GM18951 (cell line): ENCODE measurements at regions not wholly inside any gene's neighbourhood (a gene's known extent, or its start where the extent isn't known, plus 50 kb on each side); places are given as distances from the start of the nearest gene placed in this dataset.

Source experiments
- POLR2A ChIP-seq: IDR thresholded peaks from 4 replicates; pipeline ENCODE4 v1.6.1; 2011; ENCODE audit warnings: mild to moderate bottlenecking; ENCODE audit not compliant: insufficient read length, insufficient read depth; ENCODE audit errors: extremely low read depth
- in situ Hi-C: fragments of 300-500 bp; cut with MboI; formaldehyde crosslinking; loops from one replicate; pipeline ENCODE4 v1.12.0; 2022; ENCODE audit warnings: low sequenced_read_pairs, mixed read lengths, inconsistent platforms; ENCODE audit not compliant: unreplicated experiment

DNA sequence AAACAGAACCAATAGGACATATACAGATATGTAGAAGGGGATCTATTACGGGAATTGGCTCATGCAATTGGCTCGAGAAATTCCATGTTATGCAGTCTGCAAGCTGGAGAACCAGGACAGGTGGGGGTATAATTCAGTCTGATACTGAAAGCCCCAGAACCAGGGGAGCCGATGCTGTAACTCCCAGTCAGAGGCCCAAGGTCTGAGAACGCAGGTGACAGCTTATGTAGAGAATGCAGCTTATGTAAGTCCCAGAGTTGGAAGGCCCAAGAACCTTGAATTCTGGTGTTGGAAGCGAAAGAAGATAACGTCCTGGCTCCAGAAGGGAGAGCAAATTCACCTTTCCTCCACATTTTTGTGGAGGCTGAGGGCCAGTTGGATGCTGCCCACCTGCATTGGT is 62.7 kb downstream of the CCNL1 start:
- in situ Hi-C loops = loop anchor here (25.0 kb wide), 1 partner anchor 560 kb away; no protein-coding TSS in a partner anchor
- no peak for TF ChIP-seq POLR2A

DNA sequence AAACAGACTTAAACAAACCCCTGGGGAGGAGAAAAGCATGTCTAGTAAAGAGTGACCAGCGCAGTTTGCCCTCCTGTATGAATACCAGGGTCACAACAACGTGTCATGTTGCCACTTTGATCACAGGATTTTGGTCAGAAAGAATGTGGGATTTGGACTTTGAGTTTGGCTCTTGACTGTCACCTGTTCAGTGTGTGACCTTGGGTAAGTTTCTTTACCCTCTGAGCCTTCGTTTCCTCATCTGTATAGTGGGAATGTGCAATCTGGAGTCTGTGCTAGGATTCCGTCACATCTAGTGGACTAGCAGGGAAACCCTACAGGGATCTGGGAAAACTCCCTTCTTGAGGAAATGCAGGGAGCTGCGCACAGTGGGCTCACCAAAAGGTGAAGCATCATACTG is 63.6 kb downstream of the CCNL1 start:
- in situ Hi-C loops = loop anchor here (25.0 kb wide), 1 partner anchor 559 kb away; no protein-coding TSS in a partner anchor
- TF ChIP-seq POLR2A = no peak
